ENCODE measurements at regions not wholly inside any gene's neighbourhood (a gene's known extent, or its start where the extent isn't known, plus 50 kb on each side); places are given as distances from the start of the nearest gene placed in this dataset.

DNA sequence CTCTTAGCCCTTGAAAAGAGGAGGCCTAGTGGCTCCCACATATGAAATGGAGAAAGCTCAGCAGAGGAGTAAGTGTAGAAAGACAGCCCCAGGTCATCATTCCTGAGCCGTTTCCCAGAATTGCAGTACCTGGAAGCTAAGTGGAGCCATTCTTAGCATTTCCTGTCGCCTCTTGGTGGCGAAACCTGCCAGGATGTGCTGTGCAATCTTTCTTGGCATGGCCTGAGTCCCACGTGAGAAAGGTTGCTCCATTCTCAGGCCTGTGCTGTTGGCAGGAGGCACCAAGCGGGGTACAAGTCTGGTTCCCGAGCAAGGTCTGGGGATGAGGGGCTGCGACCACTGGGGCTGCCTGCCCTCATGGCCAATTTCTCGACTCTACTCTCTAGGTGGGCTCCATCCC is 207.2 kb upstream of the TPM1 start:
- TF ChIP-seq, protein P1, sequence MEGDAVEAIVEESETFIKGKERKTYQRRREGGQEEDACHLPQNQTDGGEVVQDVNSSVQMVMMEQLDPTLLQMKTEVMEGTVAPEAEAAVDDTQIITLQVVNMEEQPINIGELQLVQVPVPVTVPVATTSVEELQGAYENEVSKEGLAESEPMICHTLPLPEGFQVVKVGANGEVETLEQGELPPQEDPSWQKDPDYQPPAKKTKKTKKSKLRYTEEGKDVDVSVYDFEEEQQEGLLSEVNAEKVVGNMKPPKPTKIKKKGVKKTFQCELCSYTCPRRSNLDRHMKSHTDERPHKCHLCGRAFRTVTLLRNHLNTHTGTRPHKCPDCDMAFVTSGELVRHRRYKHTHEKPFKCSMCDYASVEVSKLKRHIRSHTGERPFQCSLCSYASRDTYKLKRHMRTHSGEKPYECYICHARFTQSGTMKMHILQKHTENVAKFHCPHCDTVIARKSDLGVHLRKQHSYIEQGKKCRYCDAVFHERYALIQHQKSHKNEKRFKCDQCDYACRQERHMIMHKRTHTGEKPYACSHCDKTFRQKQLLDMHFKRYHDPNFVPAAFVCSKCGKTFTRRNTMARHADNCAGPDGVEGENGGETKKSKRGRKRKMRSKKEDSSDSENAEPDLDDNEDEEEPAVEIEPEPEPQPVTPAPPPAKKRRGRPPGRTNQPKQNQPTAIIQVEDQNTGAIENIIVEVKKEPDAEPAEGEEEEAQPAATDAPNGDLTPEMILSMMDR (IDR thresholded peaks at IDR 0.05; ENCODE audit: low read length), result no peak
- TF ChIP-seq EZH2 (optimal IDR thresholded peaks at IDR 0.05; ENCODE audit: low read depth, low read length), result no peak

All from MM.1S (cell line).